Neural cell (in vitro differentiated cells): ENCODE measurements at regions not wholly inside any gene's neighbourhood (a gene's known extent, or its start where the extent isn't known, plus 50 kb on each side); places are given as distances from the start of the nearest gene placed in this dataset.

Source experiments
- CTCF ChIP-seq: fragments of 450-650 bp; IDR thresholded peaks from 2 replicates; pipeline ENCODE4 v1.5.1; 2014; ENCODE audit warnings: antibody characterized with exemption, mild to moderate bottlenecking, moderate library complexity; ENCODE audit not compliant: poor library complexity, severe bottlenecking
- EP300 ChIP-seq: fragments of 450-650 bp; conservative IDR thresholded peaks from 2 replicates; pipeline ENCODE4 v1.6.1; 2014; ENCODE audit warnings: antibody characterized with exemption, mild to moderate bottlenecking, moderate library complexity; ENCODE audit not compliant: poor library complexity, severe bottlenecking
- EZH2 ChIP-seq: fragments of 200-600, 300-800 bp; shearing (Covaris generic), sonication (generic); IDR thresholded peaks from 2 replicates; pipeline ENCODE4 v1.6.1; 2014; ENCODE audit warnings: antibody characterized with exemption, low read length, borderline replicate concordance, mild to moderate bottlenecking; ENCODE audit not compliant: insufficient read depth, poor library complexity, severe bottlenecking
- POLR2AphosphoS5 ChIP-seq: IDR thresholded peaks from 2 replicates; pipeline ENCODE4 v1.6.1; 2012
- RAD21 ChIP-seq: fragments of 450-650 bp; conservative IDR thresholded peaks from 2 replicates; pipeline ENCODE4 v1.6.1; 2014; ENCODE audit warnings: antibody characterized with exemption, mild to moderate bottlenecking, moderate library complexity
- REST ChIP-seq: IDR thresholded peaks from 2 replicates; pipeline ENCODE4 v1.6.1; 2012; ENCODE audit warnings: borderline replicate concordance
- SMC3 ChIP-seq: fragments of 450-650 bp; conservative IDR thresholded peaks from 2 replicates; pipeline ENCODE4 v1.6.1; 2014; ENCODE audit warnings: antibody characterized with exemption, mild to moderate bottlenecking, moderate library complexity; ENCODE audit not compliant: poor library complexity
- TAF1 ChIP-seq: IDR thresholded peaks from 2 replicates; pipeline ENCODE4 v1.6.1; 2012; ENCODE audit warnings: low read depth

DNA sequence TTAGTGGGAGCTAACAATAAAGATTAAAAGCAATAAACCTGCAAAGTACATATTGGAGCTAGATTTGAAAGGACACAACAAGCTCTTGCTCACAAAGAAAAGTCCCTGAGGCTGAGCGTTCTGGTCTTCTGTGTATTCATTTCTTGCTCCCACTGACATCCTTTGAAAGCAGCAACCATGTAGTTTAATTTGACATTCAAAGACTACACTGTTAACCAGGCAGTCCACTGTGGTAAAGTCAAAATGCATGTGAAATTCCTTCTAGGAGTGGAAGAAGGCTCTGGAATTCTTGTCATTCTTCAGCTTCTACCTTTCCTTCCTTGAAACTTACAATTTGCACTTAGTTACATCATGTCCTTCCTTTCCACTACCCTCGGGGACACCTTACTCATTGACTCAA lies 480.7 kb downstream of the CSNK1G3 start:
- no peak for TF ChIP-seq CTCF
- no peak for TF ChIP-seq RAD21
- no peak for TF ChIP-seq EZH2
- no peak for TF ChIP-seq POLR2AphosphoS5
- TF ChIP-seq REST = no peak
- TF ChIP-seq SMC3 = no peak
- TF ChIP-seq EP300 = no peak
- no peak for TF ChIP-seq TAF1
